ENCODE measurements at regions not wholly inside any gene's neighbourhood (a gene's known extent, or its start where the extent isn't known, plus 50 kb on each side); places are given as distances from the start of the nearest gene placed in this dataset.

DNA sequence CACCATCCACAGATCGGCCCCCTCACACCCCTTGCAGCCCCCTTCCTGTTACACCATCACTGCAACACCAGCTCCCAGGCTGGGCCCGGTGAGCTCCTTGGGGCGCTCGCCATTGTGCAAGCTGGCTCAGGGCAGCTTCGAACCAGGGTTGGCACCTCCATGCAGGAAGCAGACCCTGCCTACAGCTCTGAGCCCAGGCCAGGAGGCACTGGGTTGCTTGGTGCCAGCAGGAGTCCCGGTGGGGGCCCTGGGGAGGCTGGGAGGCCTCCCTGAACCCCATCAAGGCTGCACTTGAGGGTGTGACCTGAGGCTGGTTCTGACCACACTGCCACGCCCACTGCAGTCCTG is 417.1 kb downstream of the CTTN start:
- TF ChIP-seq RAD21 (IDR thresholded peaks at IDR 0.05): no peak
- TF ChIP-seq, protein P1, sequence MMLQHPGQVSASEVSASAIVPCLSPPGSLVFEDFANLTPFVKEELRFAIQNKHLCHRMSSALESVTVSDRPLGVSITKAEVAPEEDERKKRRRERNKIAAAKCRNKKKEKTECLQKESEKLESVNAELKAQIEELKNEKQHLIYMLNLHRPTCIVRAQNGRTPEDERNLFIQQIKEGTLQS (IDR thresholded peaks at IDR 0.05): no peak
- no peak for TF ChIP-seq FOXA1 (IDR thresholded peaks at IDR 0.05)
- no peak for TF ChIP-seq FOXA2 (IDR thresholded peaks at IDR 0.05)
- no peak for TF ChIP-seq SP1 (IDR thresholded peaks at IDR 0.05)
- TF ChIP-seq TAF1 (conservative IDR thresholded peaks at IDR 0.05): no peak
- no peak for TF ChIP-seq YY1 (IDR thresholded peaks at IDR 0.05)
- TF ChIP-seq JUND (IDR thresholded peaks at IDR 0.05): no peak
- no peak for TF ChIP-seq GABPA (IDR thresholded peaks at IDR 0.05 in 1 of 2, conservative IDR thresholded peaks at IDR 0.05 in 1 of 2)
- TF ChIP-seq, protein P2, sequence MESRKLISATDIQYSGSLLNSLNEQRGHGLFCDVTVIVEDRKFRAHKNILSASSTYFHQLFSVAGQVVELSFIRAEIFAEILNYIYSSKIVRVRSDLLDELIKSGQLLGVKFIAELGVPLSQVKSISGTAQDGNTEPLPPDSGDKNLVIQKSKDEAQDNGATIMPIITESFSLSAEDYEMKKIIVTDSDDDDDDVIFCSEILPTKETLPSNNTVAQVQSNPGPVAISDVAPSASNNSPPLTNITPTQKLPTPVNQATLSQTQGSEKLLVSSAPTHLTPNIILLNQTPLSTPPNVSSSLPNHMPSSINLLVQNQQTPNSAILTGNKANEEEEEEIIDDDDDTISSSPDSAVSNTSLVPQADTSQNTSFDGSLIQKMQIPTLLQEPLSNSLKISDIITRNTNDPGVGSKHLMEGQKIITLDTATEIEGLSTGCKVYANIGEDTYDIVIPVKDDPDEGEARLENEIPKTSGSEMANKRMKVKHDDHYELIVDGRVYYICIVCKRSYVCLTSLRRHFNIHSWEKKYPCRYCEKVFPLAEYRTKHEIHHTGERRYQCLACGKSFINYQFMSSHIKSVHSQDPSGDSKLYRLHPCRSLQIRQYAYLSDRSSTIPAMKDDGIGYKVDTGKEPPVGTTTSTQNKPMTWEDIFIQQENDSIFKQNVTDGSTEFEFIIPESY (IDR thresholded peaks at IDR 0.05): no peak

DNA sequence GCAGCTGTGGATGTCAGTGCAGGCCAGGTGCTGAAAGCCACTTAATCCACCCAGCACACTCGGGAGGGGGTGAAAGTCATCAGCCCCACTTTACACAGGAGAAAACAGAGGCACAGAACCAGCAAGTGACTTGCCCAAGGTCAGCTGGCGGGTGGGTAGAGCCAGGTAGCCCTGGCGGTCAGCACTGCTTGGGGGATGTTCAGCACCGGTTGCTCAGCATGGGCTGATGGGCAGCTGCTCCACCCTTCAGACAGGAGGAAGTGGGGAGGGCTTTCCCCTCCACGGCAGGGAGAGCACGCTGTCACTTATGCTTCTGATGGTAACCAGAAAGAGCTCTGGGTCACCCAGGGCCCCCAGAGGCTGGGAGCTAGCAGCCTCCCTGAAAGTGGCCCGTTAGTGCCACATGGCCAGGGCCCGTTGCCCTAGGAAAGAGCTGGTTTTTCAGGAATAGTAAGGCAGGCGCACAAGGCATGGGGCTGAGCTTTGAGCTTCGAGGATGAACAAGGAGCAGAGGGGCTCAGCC is 417.9 kb downstream of the CTTN start:
- Histone ChIP-seq H3K9me3 (ENCODE audit: control insufficient read depth in 4 of 4, low read length in 3 of 4) (no peaks in the 10 kb centered on the region), H3K4me3 (ENCODE audit: low read depth in 1 of 3, low read length in 3 of 3) (no peak overlapping the region), H3K4me1 (ENCODE audit: control insufficient read depth in 4 of 4, insufficient read depth in 4 of 4, low read length in 3 of 4) (no peaks in the 10 kb centered on the region), H3K27me3 (ENCODE audit: control insufficient read depth in 4 of 4, insufficient read depth in 4 of 4, low read length in 3 of 4) (no peaks in the 10 kb centered on the region), H3K36me3 (ENCODE audit: control insufficient read depth in 4 of 4, insufficient read depth in 3 of 4, low read depth in 1 of 4, low read length in 3 of 4) (peaks cover 0 to 10% (median 5%) of the 10 kb centered on the region in 4 donors), H3K9ac (ENCODE audit: low read depth in 1 of 2, low read length in 2 of 2) (no peak overlapping the region), H3K27ac (ENCODE audit: low read depth in 1 of 2, low read length in 2 of 2) (no peak overlapping the region)
- no peak for DNase-seq (ENCODE audit: low spot score)
- WGBS: 84% methylated on average over 10 of the region's 10 CpGs
- TF ChIP-seq, protein P2 (IDR thresholded peaks at IDR 0.05): no peak
- TF ChIP-seq, protein P3, sequence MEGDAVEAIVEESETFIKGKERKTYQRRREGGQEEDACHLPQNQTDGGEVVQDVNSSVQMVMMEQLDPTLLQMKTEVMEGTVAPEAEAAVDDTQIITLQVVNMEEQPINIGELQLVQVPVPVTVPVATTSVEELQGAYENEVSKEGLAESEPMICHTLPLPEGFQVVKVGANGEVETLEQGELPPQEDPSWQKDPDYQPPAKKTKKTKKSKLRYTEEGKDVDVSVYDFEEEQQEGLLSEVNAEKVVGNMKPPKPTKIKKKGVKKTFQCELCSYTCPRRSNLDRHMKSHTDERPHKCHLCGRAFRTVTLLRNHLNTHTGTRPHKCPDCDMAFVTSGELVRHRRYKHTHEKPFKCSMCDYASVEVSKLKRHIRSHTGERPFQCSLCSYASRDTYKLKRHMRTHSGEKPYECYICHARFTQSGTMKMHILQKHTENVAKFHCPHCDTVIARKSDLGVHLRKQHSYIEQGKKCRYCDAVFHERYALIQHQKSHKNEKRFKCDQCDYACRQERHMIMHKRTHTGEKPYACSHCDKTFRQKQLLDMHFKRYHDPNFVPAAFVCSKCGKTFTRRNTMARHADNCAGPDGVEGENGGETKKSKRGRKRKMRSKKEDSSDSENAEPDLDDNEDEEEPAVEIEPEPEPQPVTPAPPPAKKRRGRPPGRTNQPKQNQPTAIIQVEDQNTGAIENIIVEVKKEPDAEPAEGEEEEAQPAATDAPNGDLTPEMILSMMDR (IDR thresholded peaks at IDR 0.05; ENCODE audit: low read depth, low read length, missing input control): no peak
- TF ChIP-seq EGR1 (IDR thresholded peaks at IDR 0.05; ENCODE audit: low read depth in 2 of 2) (no peak), FOXA1 (IDR thresholded peaks at IDR 0.05) (no peak), GABPA (IDR thresholded peaks at IDR 0.05 in 1 of 2, conservative IDR thresholded peaks at IDR 0.05 in 1 of 2) (no peak), YY1 (IDR thresholded peaks at IDR 0.05) (no peak), RAD21 (IDR thresholded peaks at IDR 0.05) (no peak), FOXA2 (IDR thresholded peaks at IDR 0.05) (no peak), JUND (IDR thresholded peaks at IDR 0.05) (no peak), HNF4G (IDR thresholded peaks at IDR 0.05) (no peak), HNF4A (conservative IDR thresholded peaks at IDR 0.05) (no peak), RXRA (IDR thresholded peaks at IDR 0.05) (no peak), TAF1 (conservative IDR thresholded peaks at IDR 0.05) (no peak)
- TF ChIP-seq, protein P4, sequence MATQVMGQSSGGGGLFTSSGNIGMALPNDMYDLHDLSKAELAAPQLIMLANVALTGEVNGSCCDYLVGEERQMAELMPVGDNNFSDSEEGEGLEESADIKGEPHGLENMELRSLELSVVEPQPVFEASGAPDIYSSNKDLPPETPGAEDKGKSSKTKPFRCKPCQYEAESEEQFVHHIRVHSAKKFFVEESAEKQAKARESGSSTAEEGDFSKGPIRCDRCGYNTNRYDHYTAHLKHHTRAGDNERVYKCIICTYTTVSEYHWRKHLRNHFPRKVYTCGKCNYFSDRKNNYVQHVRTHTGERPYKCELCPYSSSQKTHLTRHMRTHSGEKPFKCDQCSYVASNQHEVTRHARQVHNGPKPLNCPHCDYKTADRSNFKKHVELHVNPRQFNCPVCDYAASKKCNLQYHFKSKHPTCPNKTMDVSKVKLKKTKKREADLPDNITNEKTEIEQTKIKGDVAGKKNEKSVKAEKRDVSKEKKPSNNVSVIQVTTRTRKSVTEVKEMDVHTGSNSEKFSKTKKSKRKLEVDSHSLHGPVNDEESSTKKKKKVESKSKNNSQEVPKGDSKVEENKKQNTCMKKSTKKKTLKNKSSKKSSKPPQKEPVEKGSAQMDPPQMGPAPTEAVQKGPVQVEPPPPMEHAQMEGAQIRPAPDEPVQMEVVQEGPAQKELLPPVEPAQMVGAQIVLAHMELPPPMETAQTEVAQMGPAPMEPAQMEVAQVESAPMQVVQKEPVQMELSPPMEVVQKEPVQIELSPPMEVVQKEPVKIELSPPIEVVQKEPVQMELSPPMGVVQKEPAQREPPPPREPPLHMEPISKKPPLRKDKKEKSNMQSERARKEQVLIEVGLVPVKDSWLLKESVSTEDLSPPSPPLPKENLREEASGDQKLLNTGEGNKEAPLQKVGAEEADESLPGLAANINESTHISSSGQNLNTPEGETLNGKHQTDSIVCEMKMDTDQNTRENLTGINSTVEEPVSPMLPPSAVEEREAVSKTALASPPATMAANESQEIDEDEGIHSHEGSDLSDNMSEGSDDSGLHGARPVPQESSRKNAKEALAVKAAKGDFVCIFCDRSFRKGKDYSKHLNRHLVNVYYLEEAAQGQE (IDR thresholded peaks at IDR 0.05): no peak
- TF ChIP-seq, protein P1 (IDR thresholded peaks at IDR 0.05): no peak
- TF ChIP-seq, protein P5, sequence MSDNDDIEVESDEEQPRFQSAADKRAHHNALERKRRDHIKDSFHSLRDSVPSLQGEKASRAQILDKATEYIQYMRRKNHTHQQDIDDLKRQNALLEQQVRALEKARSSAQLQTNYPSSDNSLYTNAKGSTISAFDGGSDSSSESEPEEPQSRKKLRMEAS (IDR thresholded peaks at IDR 0.05): no peak

More for the DNA sequence above, 417.1 kb downstream of the CTTN start:
- no peaks in the 10 kb centered on the region for H3K9me3 ChIP-seq (ENCODE audit: control insufficient read depth in 4 of 4, low read length in 3 of 4)
- no peak overlapping the region for H3K9ac ChIP-seq (ENCODE audit: low read depth in 1 of 2, low read length in 2 of 2)
- no peaks in the 10 kb centered on the region for H3K27me3 ChIP-seq (ENCODE audit: control insufficient read depth in 4 of 4, insufficient read depth in 4 of 4, low read length in 3 of 4)
- peaks cover 0 to 13% (median 5%) of the 10 kb centered on the region in 4 donors for H3K36me3 ChIP-seq (ENCODE audit: control insufficient read depth in 4 of 4, insufficient read depth in 3 of 4, low read depth in 1 of 4, low read length in 3 of 4)
- H3K27ac ChIP-seq (ENCODE audit: low read depth in 1 of 2, low read length in 2 of 2): no peak overlapping the region
- WGBS: 91% methylated on average over 7 of the region's 7 CpGs
- H3K4me1 ChIP-seq (ENCODE audit: control insufficient read depth in 4 of 4, insufficient read depth in 4 of 4, low read length in 3 of 4): no peaks in the 10 kb centered on the region
- no peak overlapping the region for H3K4me3 ChIP-seq (ENCODE audit: low read depth in 1 of 3, low read length in 3 of 3)
- DNase-seq (ENCODE audit: low spot score): no peak

All from liver (tissue), 8 donors.